ENCODE measurements at regions not wholly inside any gene's neighbourhood (a gene's known extent, or its start where the extent isn't known, plus 50 kb on each side); places are given as distances from the start of the nearest gene placed in this dataset.

DNA sequence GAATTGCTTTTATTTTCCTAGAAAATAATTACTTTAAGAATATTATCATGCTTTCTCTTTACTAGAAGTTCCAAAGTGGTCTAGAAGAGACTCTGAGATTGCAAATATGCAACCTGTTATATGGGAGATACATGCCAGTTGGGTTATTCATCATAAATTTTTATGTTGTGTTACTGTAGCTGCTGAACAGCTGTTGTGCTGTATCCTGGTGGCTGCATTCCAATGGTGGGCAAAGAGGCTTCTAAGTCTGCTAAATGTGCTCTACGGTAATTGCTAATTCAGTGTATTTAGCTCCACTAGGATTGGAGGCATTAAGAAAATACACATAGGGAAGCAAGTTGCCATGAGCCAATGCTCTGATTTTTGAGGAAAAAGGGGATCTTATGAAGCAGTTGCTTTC is 409.0 kb downstream of the TUSC7 start:
- no peaks in the 10 kb centered on the region for H3K36me3 Mint-ChIP-seq (ENCODE audit: low read depth)
- Histone ChIP-seq H3K36me3 (ENCODE audit: insufficient read depth, low read length) (no peaks in the 10 kb centered on the region), H3K9me3 (ENCODE audit: control insufficient read depth in 1 of 2, insufficient read depth in 1 of 2, low read length in 2 of 2) (no peaks in the 10 kb centered on the region), H3K4me1 (ENCODE audit: insufficient read depth, low read length) (no peaks in the 10 kb centered on the region), H3K4me3 (ENCODE audit: low read length) (no peak overlapping the region), H3K27me3 (ENCODE audit: control insufficient read depth in 1 of 2, insufficient read depth in 2 of 2, low read length in 2 of 2) (no peaks in the 10 kb centered on the region), H3K27ac (ENCODE audit: low read depth in 1 of 2, low read length in 2 of 2) (no peak overlapping the region)
- H3K4me1 Mint-ChIP-seq (ENCODE audit: low read depth), result no peaks in the 10 kb centered on the region
- H3K4me3 Mint-ChIP-seq, result no peak overlapping the region
- ChIA-PET CTCF (no interaction called here), POLR2A (no interaction called here)
- intact Hi-C loops (cut with DNase I, micrococcal nuclease), result no loop called here
- DNase-seq, result no peak
- ATAC-seq (ENCODE audit: poor library complexity), result no peak
- H3K27ac Mint-ChIP-seq, result no peak overlapping the region
- no peaks in the 10 kb centered on the region for H3K9me3 Mint-ChIP-seq
- TF ChIP-seq, protein P1, sequence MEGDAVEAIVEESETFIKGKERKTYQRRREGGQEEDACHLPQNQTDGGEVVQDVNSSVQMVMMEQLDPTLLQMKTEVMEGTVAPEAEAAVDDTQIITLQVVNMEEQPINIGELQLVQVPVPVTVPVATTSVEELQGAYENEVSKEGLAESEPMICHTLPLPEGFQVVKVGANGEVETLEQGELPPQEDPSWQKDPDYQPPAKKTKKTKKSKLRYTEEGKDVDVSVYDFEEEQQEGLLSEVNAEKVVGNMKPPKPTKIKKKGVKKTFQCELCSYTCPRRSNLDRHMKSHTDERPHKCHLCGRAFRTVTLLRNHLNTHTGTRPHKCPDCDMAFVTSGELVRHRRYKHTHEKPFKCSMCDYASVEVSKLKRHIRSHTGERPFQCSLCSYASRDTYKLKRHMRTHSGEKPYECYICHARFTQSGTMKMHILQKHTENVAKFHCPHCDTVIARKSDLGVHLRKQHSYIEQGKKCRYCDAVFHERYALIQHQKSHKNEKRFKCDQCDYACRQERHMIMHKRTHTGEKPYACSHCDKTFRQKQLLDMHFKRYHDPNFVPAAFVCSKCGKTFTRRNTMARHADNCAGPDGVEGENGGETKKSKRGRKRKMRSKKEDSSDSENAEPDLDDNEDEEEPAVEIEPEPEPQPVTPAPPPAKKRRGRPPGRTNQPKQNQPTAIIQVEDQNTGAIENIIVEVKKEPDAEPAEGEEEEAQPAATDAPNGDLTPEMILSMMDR (IDR thresholded peaks at IDR 0.05), result no peak
- H3K27me3 Mint-ChIP-seq, result no peaks in the 10 kb centered on the region

- Histone ChIP-seq H3K4me3 (ENCODE audit: low read length) (no peak overlapping the region), H3K36me3 (ENCODE audit: insufficient read depth, low read length) (no peaks in the 10 kb centered on the region), H3K4me1 (ENCODE audit: insufficient read depth, low read length) (no peaks in the 10 kb centered on the region), H3K27ac (ENCODE audit: low read depth in 1 of 2, low read length in 2 of 2) (no peak overlapping the region), H3K27me3 (ENCODE audit: control insufficient read depth in 1 of 2, insufficient read depth in 2 of 2, low read length in 2 of 2) (no peaks in the 10 kb centered on the region), H3K9me3 (ENCODE audit: control insufficient read depth in 1 of 2, insufficient read depth in 1 of 2, low read length in 2 of 2) (peaks cover 0 to 4% of the 10 kb centered on the region in 2 experiments)
- H3K4me3 Mint-ChIP-seq, result no peak overlapping the region
- DNase-seq (no peak), ATAC-seq (ENCODE audit: poor library complexity) (no peak)
- intact Hi-C loops (cut with DNase I, micrococcal nuclease), result no loop called here
- POLR2A ChIA-PET, result no interaction called here
- H3K4me1 Mint-ChIP-seq (ENCODE audit: low read depth), result no peaks in the 10 kb centered on the region
- H3K36me3 Mint-ChIP-seq (ENCODE audit: low read depth), result no peaks in the 10 kb centered on the region
- CTCF ChIA-PET, result no interaction called here
- no peaks in the 10 kb centered on the region for H3K27me3 Mint-ChIP-seq
- H3K27ac Mint-ChIP-seq, result no peak overlapping the region
- TF ChIP-seq, protein P1 (IDR thresholded peaks at IDR 0.05), result no peak
- H3K9me3 Mint-ChIP-seq, result no peaks in the 10 kb centered on the region
Measured at GRCh38 chr3:117120014-117120413, 410.4 kb downstream of the TUSC7 start.

DNA sequence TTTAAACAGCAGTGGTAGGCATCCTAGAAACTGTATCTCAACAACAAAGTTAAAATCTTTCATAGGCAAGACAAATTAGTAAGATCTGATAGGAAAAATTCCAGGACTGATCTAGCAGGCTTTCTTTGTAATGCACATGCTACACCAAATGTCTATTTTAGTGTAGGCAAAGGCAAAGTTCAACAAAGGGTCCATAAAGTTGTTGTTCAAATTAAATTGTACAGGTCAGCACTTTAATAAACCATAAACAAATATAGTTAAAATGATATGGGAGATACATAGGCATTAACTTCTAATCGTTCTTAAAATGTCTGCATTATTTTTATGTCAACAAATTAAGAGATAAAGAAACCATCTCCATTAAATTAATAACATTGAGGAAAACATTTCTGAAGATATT is 413.0 kb downstream of the TUSC7 start:
- DNase-seq (no peak), ATAC-seq (ENCODE audit: poor library complexity) (no peak)
- CTCF ChIA-PET, result no interaction called here
- no peaks in the 10 kb centered on the region for H3K36me3 ChIP-seq (ENCODE audit: insufficient read depth, low read length)
- Mint-ChIP-seq H3K9me3 (no peaks in the 10 kb centered on the region), H3K4me3 (no peak overlapping the region), H3K27ac (no peak overlapping the region), H3K4me1 (ENCODE audit: low read depth) (no peaks in the 10 kb centered on the region), H3K36me3 (ENCODE audit: low read depth) (no peaks in the 10 kb centered on the region), H3K27me3 (no peaks in the 10 kb centered on the region)
- TF ChIP-seq, protein P1 (IDR thresholded peaks at IDR 0.05), result no peak
- no peaks in the 10 kb centered on the region for H3K4me1 ChIP-seq (ENCODE audit: insufficient read depth, low read length)
- H3K4me3 ChIP-seq (ENCODE audit: low read length), result no peak overlapping the region
- H3K27me3 ChIP-seq (ENCODE audit: control insufficient read depth in 1 of 2, insufficient read depth in 2 of 2, low read length in 2 of 2), result no peaks in the 10 kb centered on the region
- intact Hi-C loops (cut with DNase I, micrococcal nuclease), result no loop called here
- peaks cover 0 to 4% of the 10 kb centered on the region in 2 experiments for H3K9me3 ChIP-seq (ENCODE audit: control insufficient read depth in 1 of 2, insufficient read depth in 1 of 2, low read length in 2 of 2)
- no peak overlapping the region for H3K27ac ChIP-seq (ENCODE audit: low read depth in 1 of 2, low read length in 2 of 2)
- POLR2A ChIA-PET, result no interaction called here

All from CD4-positive, alpha-beta T cell (primary cell).